NCI-H2171 (cell line): ENCODE measurements at regions not wholly inside any gene's neighbourhood (a gene's known extent, or its start where the extent isn't known, plus 50 kb on each side); places are given as distances from the start of the nearest gene placed in this dataset.

Source experiments
- DNase-seq: peaks from one replicate; lab custom pipeline; 2025; lab: John Stamatoyannopoulos, UW

DNA sequence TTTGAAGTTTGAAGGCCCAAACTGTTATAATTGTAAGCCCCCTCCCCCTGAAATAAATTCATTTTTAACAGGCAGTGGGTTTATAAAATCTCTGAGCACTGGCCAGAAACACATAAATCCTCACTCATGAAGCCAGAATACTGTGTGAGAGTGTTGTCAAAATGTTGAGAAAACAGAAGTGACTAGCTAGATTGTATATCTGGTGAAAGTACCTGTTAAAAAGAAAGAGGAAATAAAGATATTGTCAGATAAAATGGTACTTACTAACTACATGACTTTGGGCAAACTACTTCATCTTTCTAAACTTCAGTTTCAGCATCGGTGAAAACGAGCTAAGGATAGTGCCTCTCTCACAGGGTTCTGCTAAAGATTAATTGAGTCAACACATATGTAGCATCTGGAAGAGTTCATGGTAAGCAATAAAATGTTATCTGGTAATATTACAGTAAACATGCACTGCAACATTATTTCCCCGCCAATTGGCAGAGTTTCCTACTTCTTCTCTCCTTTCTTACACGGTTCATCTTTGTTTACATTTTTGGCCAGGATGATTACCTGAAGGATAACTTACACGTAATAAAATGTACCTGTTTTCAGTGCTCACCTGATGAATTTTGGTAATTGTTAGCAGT, 202.5 kb upstream of the CHRM2 start:
- no peak for DNase-seq

DNA sequence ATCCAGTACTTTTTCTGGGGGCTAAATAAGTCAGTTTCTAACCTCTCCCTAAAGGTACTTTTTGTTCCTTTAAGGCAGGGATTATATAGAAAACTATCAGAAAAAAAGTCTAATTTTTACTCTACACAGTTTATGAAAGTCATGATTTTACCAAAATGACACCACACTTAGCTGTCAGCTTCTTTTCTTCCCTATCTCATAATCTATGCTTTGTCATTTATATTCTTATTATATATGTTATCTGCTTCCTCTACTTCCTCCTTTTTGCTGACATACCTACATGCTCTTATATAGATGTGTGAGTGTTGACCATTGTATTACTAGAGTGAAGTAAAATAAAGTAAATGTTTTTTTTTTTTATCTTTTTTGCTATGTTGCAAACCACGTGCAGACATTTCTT, 203.9 kb upstream of the CHRM2 start:
- no peak for DNase-seq

- DNase-seq = no peak
These were observed 210.9 kb upstream of the CHRM2 start for GRCh38 chr7:136657482-136657921.

- no peak for DNase-seq
These were observed 211.9 kb upstream of the CHRM2 start for GRCh38 chr7:136656516-136656915.

- DNase-seq = no peak
These were observed 213.0 kb upstream of the CHRM2 start for GRCh38 chr7:136655414-136655813.

GRCh38 chr7:136654406-136654805, 214.0 kb upstream of the CHRM2 start:
- DNase-seq = no peak

GRCh38 chr7:136652635-136653370, 215.6 kb upstream of the CHRM2 start:
- no peak for DNase-seq

- DNase-seq = no peak
These were observed 227.5 kb upstream of the CHRM2 start for GRCh38 chr7:136640977-136641376.

GRCh38 chr7:136637813-136638212, 230.6 kb upstream of the CHRM2 start:
- no peak for DNase-seq

DNA sequence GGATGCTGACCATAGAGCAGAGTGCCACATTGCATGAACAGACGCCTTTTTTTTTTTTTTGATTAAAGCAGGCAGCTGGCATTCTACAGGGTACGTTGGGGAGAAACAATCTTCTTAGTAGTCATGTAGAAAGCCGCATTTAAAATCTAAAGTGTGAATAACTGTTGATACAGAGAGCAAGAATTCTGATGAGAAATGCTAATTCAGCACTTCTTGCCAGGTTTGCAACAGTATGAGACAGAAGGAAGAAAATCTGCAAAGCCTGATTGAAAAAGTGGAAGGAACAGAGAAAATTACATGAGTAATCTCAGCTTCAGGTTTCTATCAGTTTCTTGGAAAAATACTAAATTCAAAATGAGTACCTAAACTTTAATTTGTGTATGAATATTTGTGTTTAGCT, 232.7 kb upstream of the CHRM2 start:
- DNase-seq = no peak

DNA sequence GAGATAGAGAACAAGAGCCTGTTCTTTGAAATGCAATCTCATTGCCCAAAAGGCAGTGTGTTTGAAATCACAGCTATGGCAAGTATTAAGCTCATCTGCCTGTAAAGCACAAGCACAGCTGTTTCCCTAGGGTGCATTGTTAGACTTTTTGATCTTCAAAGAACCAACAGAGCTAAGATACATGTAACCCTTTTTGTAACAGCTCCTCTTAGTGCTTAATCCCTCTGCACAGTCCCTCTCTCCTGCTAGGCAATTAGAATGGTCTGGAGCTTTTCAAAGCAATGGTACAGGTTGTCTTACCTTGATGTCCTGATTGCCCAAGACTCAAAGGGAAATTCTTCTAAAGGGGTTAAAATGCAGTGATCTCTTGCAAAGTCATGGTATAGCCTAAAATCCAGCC, 249.6 kb upstream of the CHRM2 start:
- DNase-seq = no peak

DNA sequence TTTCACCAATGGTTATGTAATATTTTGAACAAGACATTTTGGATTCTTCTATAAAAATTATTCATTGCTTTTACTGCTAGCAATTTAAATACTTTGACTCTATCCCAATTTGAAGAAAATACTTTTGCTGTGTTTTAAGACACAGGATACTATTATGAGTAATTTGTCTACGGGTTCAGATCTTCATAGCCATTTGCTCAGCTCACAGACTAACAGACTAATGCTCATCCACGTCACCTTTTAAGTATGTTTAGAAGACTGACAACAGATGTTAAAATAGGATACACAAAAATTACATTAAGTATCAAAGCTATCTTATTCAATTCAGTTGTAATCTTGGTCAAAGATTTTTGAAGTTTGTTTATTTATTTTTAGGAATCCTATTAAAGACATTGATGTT, 251.3 kb upstream of the CHRM2 start:
- DNase-seq = no peak

GRCh38 chr7:136605532-136606329, 262.7 kb upstream of the CHRM2 start:
- no peak for DNase-seq

DNA sequence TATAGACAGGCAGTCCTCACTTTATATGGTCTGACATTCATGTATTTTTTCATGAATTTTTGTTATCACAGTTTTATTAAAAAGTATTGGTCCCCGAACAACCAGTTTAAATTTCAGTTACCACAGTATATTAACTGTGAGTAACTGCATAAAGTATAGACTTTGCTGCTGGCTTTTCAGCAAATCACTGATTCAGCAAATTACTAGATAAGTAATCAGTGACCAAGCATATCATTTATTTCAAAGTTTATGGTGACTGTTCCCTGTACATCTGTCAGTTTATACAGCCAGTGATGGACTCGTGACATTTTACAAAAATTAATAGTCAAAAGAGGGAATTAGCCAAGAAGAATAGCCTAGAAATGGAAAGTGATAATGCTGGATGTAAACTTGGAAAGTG, 266.7 kb upstream of the CHRM2 start:
- no peak for DNase-seq

- DNase-seq = no peak
These were observed 268.0 kb upstream of the CHRM2 start for GRCh38 chr7:136600475-136600874.

GRCh38 chr7:136594739-136595144, 273.7 kb upstream of the CHRM2 start:
- DNase-seq = no peak

DNA sequence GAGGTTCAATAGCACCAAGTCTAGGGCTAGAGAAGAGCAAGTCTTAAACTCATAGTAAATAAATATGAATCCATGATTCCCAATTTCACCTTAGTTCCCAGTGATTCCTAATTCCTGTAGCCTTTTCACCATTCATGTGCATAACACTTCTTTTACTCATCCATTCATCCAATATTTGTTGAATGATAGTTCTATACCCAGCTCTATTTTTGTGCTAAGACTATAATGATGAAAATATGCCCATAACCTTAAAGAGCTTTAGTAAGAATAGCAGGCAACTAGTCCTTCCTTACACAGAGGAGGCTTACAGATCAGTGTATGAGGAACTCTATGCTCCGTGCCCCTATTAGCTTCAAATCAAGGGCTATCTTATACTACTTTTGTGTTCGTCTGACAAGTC, 280.2 kb upstream of the CHRM2 start:
- DNase-seq = no peak

GRCh38 chr7:136585954-136586670, 282.3 kb upstream of the CHRM2 start:
- DNase-seq = no peak

DNA sequence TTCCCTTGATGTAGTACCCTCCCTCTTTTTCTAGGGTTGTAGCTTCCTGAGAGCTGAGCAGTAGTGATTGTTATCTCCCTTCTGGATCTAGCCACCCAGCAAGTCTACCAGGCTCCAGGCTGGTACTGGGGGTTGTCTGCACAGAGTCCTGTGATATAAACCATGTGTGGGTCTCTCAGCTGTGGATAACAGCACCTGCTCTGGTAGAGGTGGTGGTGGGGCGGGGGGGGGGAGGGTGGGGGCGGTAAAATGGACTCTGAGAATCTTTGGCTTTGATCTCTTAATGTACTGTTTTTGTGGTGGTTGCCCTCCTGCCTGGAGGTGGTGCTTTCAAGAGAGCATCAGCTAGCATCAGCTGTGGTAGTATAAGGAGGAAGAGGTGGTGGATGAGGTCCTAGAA, 302.0 kb upstream of the CHRM2 start:
- no peak for DNase-seq

DNA sequence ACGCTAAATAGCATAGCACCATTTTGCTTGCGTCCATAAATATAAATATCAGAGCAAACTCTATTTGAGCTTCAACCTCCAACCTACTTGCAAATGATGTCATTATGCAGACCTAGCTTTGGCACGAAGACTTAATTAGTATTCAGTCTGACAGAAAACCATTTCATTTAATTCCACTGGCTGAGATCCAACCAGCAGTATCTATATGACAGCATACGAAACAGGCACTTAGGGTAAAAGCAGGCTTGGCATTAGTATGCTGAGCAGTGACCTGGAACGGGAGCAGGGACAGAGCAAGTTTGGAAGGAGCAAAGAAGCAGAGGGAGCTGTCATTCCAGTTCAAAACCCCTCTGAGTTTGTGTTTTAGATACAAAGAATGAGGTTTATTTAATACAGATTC, 312.5 kb upstream of the CHRM2 start:
- no peak for DNase-seq

GRCh38 chr7:136551618-136552017, 316.8 kb upstream of the CHRM2 start:
- no peak for DNase-seq

DNA sequence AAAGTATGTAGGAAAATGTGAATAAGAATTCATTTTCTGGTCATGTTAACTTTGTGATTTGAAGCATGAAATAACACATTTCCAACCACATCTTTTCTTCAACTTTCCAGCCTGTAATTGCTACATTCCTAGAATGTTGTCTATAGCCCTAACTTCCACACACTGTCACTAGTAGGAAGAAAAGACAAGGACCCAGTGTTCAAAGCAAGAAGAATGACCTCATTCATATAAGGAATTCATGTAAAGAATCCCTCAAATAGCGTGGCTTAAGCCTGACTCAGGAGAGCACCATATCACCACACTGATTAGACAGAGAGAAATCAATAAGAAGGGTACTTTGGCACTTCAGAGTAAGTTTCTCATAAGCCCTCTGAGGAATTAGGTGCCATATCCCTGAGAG, 318.7 kb upstream of the CHRM2 start:
- no peak for DNase-seq
